Neural cell (in vitro differentiated cells): ENCODE measurements at regions not wholly inside any gene's neighbourhood (a gene's known extent, or its start where the extent isn't known, plus 50 kb on each side); places are given as distances from the start of the nearest gene placed in this dataset.

ENCODE experiments used
- EZH2 ChIP-seq: fragments of 200-600, 300-800 bp; shearing (Covaris generic), sonication (generic); IDR thresholded peaks from 2 replicates; pipeline ENCODE4 v1.6.1; 2014; ENCODE audit warnings: antibody characterized with exemption, low read length, borderline replicate concordance, mild to moderate bottlenecking; ENCODE audit not compliant: insufficient read depth, poor library complexity, severe bottlenecking
- REST ChIP-seq: IDR thresholded peaks from 2 replicates; pipeline ENCODE4 v1.6.1; 2012; ENCODE audit warnings: borderline replicate concordance
- TAF1 ChIP-seq: IDR thresholded peaks from 2 replicates; pipeline ENCODE4 v1.6.1; 2012; ENCODE audit warnings: low read depth
- TF ChIP-seq, protein P1 (sequence below): fragments of 450-650 bp; IDR thresholded peaks from 2 replicates; pipeline ENCODE4 v1.5.1; 2014; ENCODE audit warnings: antibody characterized with exemption, mild to moderate bottlenecking, moderate library complexity; ENCODE audit not compliant: poor library complexity, severe bottlenecking

GRCh38 chr14:65835501-65835900 lies 423.0 kb downstream of the FUT8 start:
- TF ChIP-seq, protein P1, sequence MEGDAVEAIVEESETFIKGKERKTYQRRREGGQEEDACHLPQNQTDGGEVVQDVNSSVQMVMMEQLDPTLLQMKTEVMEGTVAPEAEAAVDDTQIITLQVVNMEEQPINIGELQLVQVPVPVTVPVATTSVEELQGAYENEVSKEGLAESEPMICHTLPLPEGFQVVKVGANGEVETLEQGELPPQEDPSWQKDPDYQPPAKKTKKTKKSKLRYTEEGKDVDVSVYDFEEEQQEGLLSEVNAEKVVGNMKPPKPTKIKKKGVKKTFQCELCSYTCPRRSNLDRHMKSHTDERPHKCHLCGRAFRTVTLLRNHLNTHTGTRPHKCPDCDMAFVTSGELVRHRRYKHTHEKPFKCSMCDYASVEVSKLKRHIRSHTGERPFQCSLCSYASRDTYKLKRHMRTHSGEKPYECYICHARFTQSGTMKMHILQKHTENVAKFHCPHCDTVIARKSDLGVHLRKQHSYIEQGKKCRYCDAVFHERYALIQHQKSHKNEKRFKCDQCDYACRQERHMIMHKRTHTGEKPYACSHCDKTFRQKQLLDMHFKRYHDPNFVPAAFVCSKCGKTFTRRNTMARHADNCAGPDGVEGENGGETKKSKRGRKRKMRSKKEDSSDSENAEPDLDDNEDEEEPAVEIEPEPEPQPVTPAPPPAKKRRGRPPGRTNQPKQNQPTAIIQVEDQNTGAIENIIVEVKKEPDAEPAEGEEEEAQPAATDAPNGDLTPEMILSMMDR: no peak
- TF ChIP-seq TAF1: no peak
- TF ChIP-seq REST: no peak
- TF ChIP-seq EZH2: no peak
